Thyroid gland (tissue), 4 donors: ENCODE measurements at regions not wholly inside any gene's neighbourhood (a gene's known extent, or its start where the extent isn't known, plus 50 kb on each side); places are given as distances from the start of the nearest gene placed in this dataset.

ENCODE experiments used
- DNase-seq, 2 donors: peaks; one replicate each; pipeline ENCODE4 v3.0.0-alpha.2; 2019
- H3K27ac ChIP-seq, 3 donors: fragments of 200-600 bp; sonication (generic); 1 replicate in 2 of 3; 2 replicates in 1 of 3; pipeline ENCODE4 v1.5.1; 2016 to 2019; ENCODE audit warnings: mild to moderate bottlenecking in 1 of 3, moderate library complexity in 1 of 3
- H3K27me3 ChIP-seq: fragments of 200-600 bp; sonication (generic); one replicate; pipeline ENCODE4 v1.5.1; 2019
- H3K36me3 ChIP-seq, 2 donors: fragments of 200-600 bp; sonication (generic); one replicate each; pipeline ENCODE4 v1.5.1; 2016 to 2019
- H3K4me1 ChIP-seq, 2 donors: fragments of 200-600 bp; sonication (generic); one replicate each; pipeline ENCODE4 v1.5.1; 2017 to 2019
- H3K4me3 ChIP-seq, 3 donors: fragments of 200-600 bp; sonication (generic); replicated peaks in 1 of 3; 1 replicate in 2 of 3; 2 replicates in 1 of 3; pipeline ENCODE4 v1.5.1; 2016; ENCODE audit warnings: mild to moderate bottlenecking in 1 of 3
- H3K9me3 ChIP-seq: fragments of 200-600 bp; sonication (generic); one replicate; pipeline ENCODE4 v1.5.1; 2017
- CTCF ChIP-seq, 6 experiments: fragments of 200-600 bp in 3 of 6; fragments of 450-650 bp in 3 of 6; sonication (generic) in 3 of 6; IDR thresholded peaks; one replicate each; pipeline ENCODE4 v1.5.1; 2016 to 2019; ENCODE audit warnings: antibody characterized with exemption in 6 of 6, mild to moderate bottlenecking in 2 of 6, inconsistent platforms in 1 of 6, moderate library complexity in 1 of 6
- POLR2A ChIP-seq, 2 donors: fragments of 450-650 bp; IDR thresholded peaks; one replicate each; pipeline ENCODE4 v1.6.1; 2017; ENCODE audit warnings: antibody characterized with exemption in 2 of 2, mild to moderate bottlenecking in 2 of 2, moderate library complexity in 1 of 2
- WGBS, 2 donors: methylation state at CpG; one replicate each; pipeline ENCODE4 v1.1.5; 2017; 5-methylcytosine and 5-hydroxymethylcytosine counted together
- intact Hi-C: fragments of 100-400 bp; cut with DNase I; formaldehyde crosslinking; loops from one replicate; pipeline ENCODE4 v1.15.1; 2023

GRCh38 chr2:22880161-22880560, 504.8 kb upstream of the KLHL29 start:
- Histone ChIP-seq H3K27ac (no peak overlapping the region), H3K36me3 (no peaks in the 10 kb centered on the region), H3K4me3 (no peak overlapping the region), H3K4me1 (no peaks in the 10 kb centered on the region), H3K9me3 (no peaks in the 10 kb centered on the region), H3K27me3 (no peaks in the 10 kb centered on the region)
- 85% methylated on average over 5 of the region's 5 CpGs for WGBS, 2 donors
- TF ChIP-seq CTCF (IDR thresholded peaks at IDR 0.05) (no peak), POLR2A (IDR thresholded peaks at IDR 0.05) (no peak)
- intact Hi-C loops = no loop called here
- DNase-seq = no peak

- no peaks in the 10 kb centered on the region for H3K27me3 ChIP-seq
- no peaks in the 10 kb centered on the region for H3K36me3 ChIP-seq
- H3K27ac ChIP-seq = no peak overlapping the region
- TF ChIP-seq CTCF (IDR thresholded peaks at IDR 0.05) (no peak), POLR2A (IDR thresholded peaks at IDR 0.05) (no peak)
- H3K9me3 ChIP-seq = no peaks in the 10 kb centered on the region
- intact Hi-C loops = no loop called here
- no peak overlapping the region for H3K4me3 ChIP-seq
- no peaks in the 10 kb centered on the region for H3K4me1 ChIP-seq
- no peak for DNase-seq
- 85 to 93% methylated on average over 2 of the region's 2 CpGs for WGBS, 2 donors
Measured at GRCh38 chr2:22882011-22882410, 503.0 kb upstream of the KLHL29 start.

GRCh38 chr2:22882643-22883042, 502.3 kb upstream of the KLHL29 start:
- Histone ChIP-seq H3K36me3 (no peaks in the 10 kb centered on the region), H3K4me1 (no peaks in the 10 kb centered on the region), H3K27ac (no peak overlapping the region), H3K27me3 (no peaks in the 10 kb centered on the region), H3K4me3 (no peak overlapping the region), H3K9me3 (no peaks in the 10 kb centered on the region)
- intact Hi-C loops = no loop called here
- TF ChIP-seq CTCF (IDR thresholded peaks at IDR 0.05) = no peak
- TF ChIP-seq POLR2A (IDR thresholded peaks at IDR 0.05) = no peak
- WGBS, 2 donors = 36 to 74% methylated on average over 1 of the region's 1 CpG
- no peak for DNase-seq

- 78 to 82% methylated on average over 5 of the region's 5 CpGs for WGBS, 2 donors
- H3K27ac ChIP-seq = no peak overlapping the region
- no peaks in the 10 kb centered on the region for H3K27me3 ChIP-seq
- no peak for TF ChIP-seq CTCF (IDR thresholded peaks at IDR 0.05)
- TF ChIP-seq POLR2A (IDR thresholded peaks at IDR 0.05) = no peak
- DNase-seq = no peak
- H3K4me3 ChIP-seq = no peak overlapping the region
- H3K9me3 ChIP-seq = no peaks in the 10 kb centered on the region
- H3K4me1 ChIP-seq = no peaks in the 10 kb centered on the region
- no peaks in the 10 kb centered on the region for H3K36me3 ChIP-seq
- intact Hi-C loops = no loop called here
Measured at GRCh38 chr2:22883054-22883453, 501.9 kb upstream of the KLHL29 start.

GRCh38 chr2:22885245-22885644, 499.7 kb upstream of the KLHL29 start:
- H3K9me3 ChIP-seq = no peaks in the 10 kb centered on the region
- H3K27me3 ChIP-seq = no peaks in the 10 kb centered on the region
- no peak overlapping the region for H3K4me3 ChIP-seq
- no peaks in the 10 kb centered on the region for H3K4me1 ChIP-seq
- H3K27ac ChIP-seq = no peak overlapping the region
- intact Hi-C loops = no loop called here
- no peak for DNase-seq
- TF ChIP-seq CTCF (IDR thresholded peaks at IDR 0.05) = no peak
- TF ChIP-seq POLR2A (IDR thresholded peaks at IDR 0.05) = no peak
- 69 to 91% methylated on average over 1 of the region's 1 CpG for WGBS, 2 donors
- H3K36me3 ChIP-seq = no peaks in the 10 kb centered on the region
